ENCODE measurements at regions not wholly inside any gene's neighbourhood (a gene's known extent, or its start where the extent isn't known, plus 50 kb on each side); places are given as distances from the start of the nearest gene placed in this dataset.
"Not testable (repeated sequence)": the region's sequence is repeated elsewhere in the genome, so short reads cannot be mapped to it uniquely, and the experiment has no call there.

DNA sequence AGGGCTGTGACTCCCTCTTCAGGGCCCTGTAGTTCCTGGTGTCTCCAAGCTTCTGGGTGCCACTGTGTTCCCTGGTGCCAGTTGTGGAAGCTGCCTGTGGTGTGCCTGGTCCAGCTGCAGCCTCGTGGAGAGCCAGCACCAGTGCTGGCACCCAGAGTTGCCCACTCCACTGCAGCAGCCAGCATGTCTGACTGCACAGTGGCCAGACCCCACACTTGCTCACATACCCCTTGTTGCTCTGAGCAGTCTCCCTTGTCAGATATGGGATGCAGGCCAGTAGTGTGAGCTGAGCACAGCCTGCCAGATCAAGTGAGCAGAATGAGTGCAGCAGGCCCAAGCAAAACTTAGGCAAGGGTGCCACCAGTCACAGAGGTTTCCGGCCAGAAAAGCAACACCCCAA lies 108.6 kb downstream of the ZMAT1 start:
- H2AFZ ChIP-seq (ENCODE audit: low read depth, low read length) = no peak overlapping the region
- H3K27ac ChIP-seq (ENCODE audit: low read length) = no peak overlapping the region
- no peaks in the 10 kb centered on the region for H3K36me3 ChIP-seq (ENCODE audit: insufficient read depth, low read length)
- H3K4me2 ChIP-seq (ENCODE audit: low read length) = no peak overlapping the region
- H4K20me1 ChIP-seq (ENCODE audit: insufficient read depth) = no peaks in the 10 kb centered on the region
- no peak overlapping the region for H3K9ac ChIP-seq (ENCODE audit: low read length)
- no peak for TF ChIP-seq EZH2 (IDR thresholded peaks at IDR 0.05; ENCODE audit: borderline replicate concordance, insufficient read depth, low read length, poor library complexity, severe bottlenecking)
- TF ChIP-seq, protein P1, sequence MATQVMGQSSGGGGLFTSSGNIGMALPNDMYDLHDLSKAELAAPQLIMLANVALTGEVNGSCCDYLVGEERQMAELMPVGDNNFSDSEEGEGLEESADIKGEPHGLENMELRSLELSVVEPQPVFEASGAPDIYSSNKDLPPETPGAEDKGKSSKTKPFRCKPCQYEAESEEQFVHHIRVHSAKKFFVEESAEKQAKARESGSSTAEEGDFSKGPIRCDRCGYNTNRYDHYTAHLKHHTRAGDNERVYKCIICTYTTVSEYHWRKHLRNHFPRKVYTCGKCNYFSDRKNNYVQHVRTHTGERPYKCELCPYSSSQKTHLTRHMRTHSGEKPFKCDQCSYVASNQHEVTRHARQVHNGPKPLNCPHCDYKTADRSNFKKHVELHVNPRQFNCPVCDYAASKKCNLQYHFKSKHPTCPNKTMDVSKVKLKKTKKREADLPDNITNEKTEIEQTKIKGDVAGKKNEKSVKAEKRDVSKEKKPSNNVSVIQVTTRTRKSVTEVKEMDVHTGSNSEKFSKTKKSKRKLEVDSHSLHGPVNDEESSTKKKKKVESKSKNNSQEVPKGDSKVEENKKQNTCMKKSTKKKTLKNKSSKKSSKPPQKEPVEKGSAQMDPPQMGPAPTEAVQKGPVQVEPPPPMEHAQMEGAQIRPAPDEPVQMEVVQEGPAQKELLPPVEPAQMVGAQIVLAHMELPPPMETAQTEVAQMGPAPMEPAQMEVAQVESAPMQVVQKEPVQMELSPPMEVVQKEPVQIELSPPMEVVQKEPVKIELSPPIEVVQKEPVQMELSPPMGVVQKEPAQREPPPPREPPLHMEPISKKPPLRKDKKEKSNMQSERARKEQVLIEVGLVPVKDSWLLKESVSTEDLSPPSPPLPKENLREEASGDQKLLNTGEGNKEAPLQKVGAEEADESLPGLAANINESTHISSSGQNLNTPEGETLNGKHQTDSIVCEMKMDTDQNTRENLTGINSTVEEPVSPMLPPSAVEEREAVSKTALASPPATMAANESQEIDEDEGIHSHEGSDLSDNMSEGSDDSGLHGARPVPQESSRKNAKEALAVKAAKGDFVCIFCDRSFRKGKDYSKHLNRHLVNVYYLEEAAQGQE (IDR thresholded peaks at IDR 0.05; ENCODE audit: borderline replicate concordance) = no peak
- no peak for TF ChIP-seq POLR2AphosphoS5 (IDR thresholded peaks at IDR 0.05)
- TF ChIP-seq RAD21 (conservative IDR thresholded peaks at IDR 0.05) = no peak
- TF ChIP-seq TAF1 (IDR thresholded peaks at IDR 0.05; ENCODE audit: low read depth) = no peak
- TF ChIP-seq, protein P2, sequence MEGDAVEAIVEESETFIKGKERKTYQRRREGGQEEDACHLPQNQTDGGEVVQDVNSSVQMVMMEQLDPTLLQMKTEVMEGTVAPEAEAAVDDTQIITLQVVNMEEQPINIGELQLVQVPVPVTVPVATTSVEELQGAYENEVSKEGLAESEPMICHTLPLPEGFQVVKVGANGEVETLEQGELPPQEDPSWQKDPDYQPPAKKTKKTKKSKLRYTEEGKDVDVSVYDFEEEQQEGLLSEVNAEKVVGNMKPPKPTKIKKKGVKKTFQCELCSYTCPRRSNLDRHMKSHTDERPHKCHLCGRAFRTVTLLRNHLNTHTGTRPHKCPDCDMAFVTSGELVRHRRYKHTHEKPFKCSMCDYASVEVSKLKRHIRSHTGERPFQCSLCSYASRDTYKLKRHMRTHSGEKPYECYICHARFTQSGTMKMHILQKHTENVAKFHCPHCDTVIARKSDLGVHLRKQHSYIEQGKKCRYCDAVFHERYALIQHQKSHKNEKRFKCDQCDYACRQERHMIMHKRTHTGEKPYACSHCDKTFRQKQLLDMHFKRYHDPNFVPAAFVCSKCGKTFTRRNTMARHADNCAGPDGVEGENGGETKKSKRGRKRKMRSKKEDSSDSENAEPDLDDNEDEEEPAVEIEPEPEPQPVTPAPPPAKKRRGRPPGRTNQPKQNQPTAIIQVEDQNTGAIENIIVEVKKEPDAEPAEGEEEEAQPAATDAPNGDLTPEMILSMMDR (IDR thresholded peaks at IDR 0.05; ENCODE audit: poor library complexity, severe bottlenecking) = no peak
- no peak for TF ChIP-seq SMC3 (conservative IDR thresholded peaks at IDR 0.05; ENCODE audit: poor library complexity)
- TF ChIP-seq MXI1 (conservative IDR thresholded peaks at IDR 0.05; ENCODE audit: poor library complexity, severe bottlenecking) = no peak
- TF ChIP-seq EP300 (conservative IDR thresholded peaks at IDR 0.05; ENCODE audit: poor library complexity, severe bottlenecking) = no peak
- H3K27me3 ChIP-seq (ENCODE audit: insufficient read depth, low read depth, low read length) = no peaks in the 10 kb centered on the region
- no peaks in the 10 kb centered on the region for H3K79me2 ChIP-seq (replicated peaks; ENCODE audit: insufficient read depth, low read length)
- H3F3A ChIP-seq (ENCODE audit: insufficient read depth, low read length, poor library complexity, severe bottlenecking) = no peaks in the 10 kb centered on the region
- H3K9me2 ChIP-seq (ENCODE audit: insufficient read depth, low read length) = no peaks in the 10 kb centered on the region
- H3K4me3 ChIP-seq (ENCODE audit: low read length) = no peak overlapping the region
- H3K9me3 ChIP-seq (ENCODE audit: low read length) = no peaks in the 10 kb centered on the region

DNA sequence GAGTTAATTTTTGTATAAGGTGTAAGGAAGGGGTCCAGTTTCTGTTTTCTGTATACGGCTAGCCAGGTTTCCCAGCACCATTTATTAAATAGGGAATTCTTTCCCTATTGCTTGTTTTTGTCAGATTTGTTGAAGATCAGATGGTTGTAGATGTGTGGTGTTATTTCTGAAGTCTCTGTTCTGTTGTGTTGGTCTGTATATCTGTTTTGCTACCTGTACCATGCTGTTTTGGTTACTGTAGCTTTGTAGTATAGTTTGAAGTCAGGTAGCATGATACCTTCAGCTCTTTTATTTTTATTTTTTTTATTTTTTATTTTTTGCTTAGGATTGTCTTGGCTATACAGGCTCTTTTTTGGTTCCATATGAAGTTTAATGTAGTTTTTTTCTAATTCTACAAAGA lies 114.1 kb downstream of the ZMAT1 start:
- not testable (repeated sequence) for H2AFZ ChIP-seq (ENCODE audit: low read depth, low read length); H3K36me3 ChIP-seq (ENCODE audit: insufficient read depth, low read length); H3K4me2 ChIP-seq (ENCODE audit: low read length); H3K27ac ChIP-seq (ENCODE audit: low read length); H3K79me2 ChIP-seq (replicated peaks; ENCODE audit: insufficient read depth, low read length); H4K20me1 ChIP-seq (ENCODE audit: insufficient read depth); H3F3A ChIP-seq (ENCODE audit: insufficient read depth, low read length, poor library complexity, severe bottlenecking); H3K4me3 ChIP-seq (ENCODE audit: low read length); H3K9me2 ChIP-seq (ENCODE audit: insufficient read depth, low read length); H3K9ac ChIP-seq (ENCODE audit: low read length); H3K9me3 ChIP-seq (ENCODE audit: low read length); H3K27me3 ChIP-seq (ENCODE audit: insufficient read depth, low read depth, low read length)

DNA sequence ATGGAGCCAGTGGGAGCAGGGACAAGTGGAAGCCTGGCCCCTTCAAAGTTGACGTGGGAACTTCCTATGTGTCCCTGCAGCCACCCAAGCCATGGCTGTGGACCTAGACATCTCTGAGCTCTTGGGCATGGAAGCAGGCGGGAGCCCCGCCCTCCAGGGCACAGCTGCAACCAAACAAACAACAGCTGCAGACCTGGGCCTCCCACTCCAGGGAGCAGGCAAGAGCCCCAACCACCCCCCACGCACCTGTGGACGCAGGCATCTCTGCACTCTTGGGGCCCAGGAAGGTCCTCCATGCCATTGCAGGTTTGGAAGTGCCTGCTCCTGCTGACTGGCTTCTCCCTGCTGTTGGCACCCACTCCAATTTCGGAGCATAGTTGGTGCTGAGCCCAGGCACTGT lies 118.6 kb downstream of the ZMAT1 start:
- no peaks in the 10 kb centered on the region for H3F3A ChIP-seq (ENCODE audit: insufficient read depth, low read length, poor library complexity, severe bottlenecking)
- no peak overlapping the region for H3K4me3 ChIP-seq (ENCODE audit: low read length)
- no peak overlapping the region for H3K27ac ChIP-seq (ENCODE audit: low read length)
- H3K4me2 ChIP-seq (ENCODE audit: low read length) = no peak overlapping the region
- TF ChIP-seq, protein P2 (IDR thresholded peaks at IDR 0.05; ENCODE audit: poor library complexity, severe bottlenecking) = no peak
- TF ChIP-seq RAD21 (conservative IDR thresholded peaks at IDR 0.05) (no peak), MXI1 (conservative IDR thresholded peaks at IDR 0.05; ENCODE audit: poor library complexity, severe bottlenecking) (no peak), EZH2 (IDR thresholded peaks at IDR 0.05; ENCODE audit: borderline replicate concordance, insufficient read depth, low read length, poor library complexity, severe bottlenecking) (no peak), EP300 (conservative IDR thresholded peaks at IDR 0.05; ENCODE audit: poor library complexity, severe bottlenecking) (no peak), TAF1 (IDR thresholded peaks at IDR 0.05; ENCODE audit: low read depth) (no peak), POLR2AphosphoS5 (IDR thresholded peaks at IDR 0.05) (no peak), SMC3 (conservative IDR thresholded peaks at IDR 0.05; ENCODE audit: poor library complexity) (no peak)
- TF ChIP-seq, protein P1 (IDR thresholded peaks at IDR 0.05; ENCODE audit: borderline replicate concordance) = no peak
- no peaks in the 10 kb centered on the region for H3K27me3 ChIP-seq (ENCODE audit: insufficient read depth, low read depth, low read length)
- no peaks in the 10 kb centered on the region for H4K20me1 ChIP-seq (ENCODE audit: insufficient read depth)
- H3K9me2 ChIP-seq (ENCODE audit: insufficient read depth, low read length) = no peaks in the 10 kb centered on the region
- H3K9ac ChIP-seq (ENCODE audit: low read length) = no peak overlapping the region
- H3K79me2 ChIP-seq (replicated peaks; ENCODE audit: insufficient read depth, low read length) = no peaks in the 10 kb centered on the region
- H2AFZ ChIP-seq (ENCODE audit: low read depth, low read length) = no peak overlapping the region
- no peaks in the 10 kb centered on the region for H3K36me3 ChIP-seq (ENCODE audit: insufficient read depth, low read length)
- H3K9me3 ChIP-seq (ENCODE audit: low read length) = no peaks in the 10 kb centered on the region
